Heart left ventricle (tissue), 16 donors: ENCODE measurements at regions not wholly inside any gene's neighbourhood (a gene's known extent, or its start where the extent isn't known, plus 50 kb on each side); places are given as distances from the start of the nearest gene placed in this dataset.

Experiments used
- ATAC-seq, 4 donors: fragments of 200-7000 bp; cut with Tn5 transposase; one replicate each; pipeline ENCODE4 v1.9.1; 2020 to 2022; ENCODE audit warnings: moderate library complexity in 4 of 4, mild to moderate bottlenecking in 3 of 4, moderate number of reproducible peaks in 1 of 4
- DNase-seq, 5 donors: peaks; one replicate each; pipeline ENCODE4 v3.0.0-alpha.2; 2020
- H3K27ac ChIP-seq, 12 donors: fragments of 200-600 bp; sonication (generic) in 4 of 12; one replicate each; pipeline versions ENCODE4 v1.5.0 to v1.8.0; 2016 to 2022; ENCODE audit warnings: mild to moderate bottlenecking in 2 of 12
- H3K27me3 ChIP-seq, 9 donors: fragments of 200-600 bp; sonication (generic) in 2 of 9; one replicate each; pipeline versions ENCODE4 v1.5.1 to v1.8.0; 2016 to 2022; ENCODE audit warnings: mild to moderate bottlenecking in 3 of 9
- H3K36me3 ChIP-seq, 9 donors: fragments of 200-600 bp; sonication (generic) in 2 of 9; one replicate each; pipeline versions ENCODE4 v1.5.0 to v1.8.0; 2018 to 2022; ENCODE audit warnings: mild to moderate bottlenecking in 2 of 9
- H3K4me1 ChIP-seq, 12 donors: fragments of 200-600 bp; sonication (generic) in 4 of 12; one replicate each; pipeline versions ENCODE4 v1.5.0 to v1.8.0; 2016 to 2022; ENCODE audit warnings: mild to moderate bottlenecking in 3 of 12
- H3K4me3 ChIP-seq, 12 donors: fragments of 200-600 bp; sonication (generic) in 4 of 12; one replicate each; pipeline versions ENCODE4 v1.5.0 to v1.8.0; 2017 to 2022; ENCODE audit warnings: mild to moderate bottlenecking in 9 of 12, moderate library complexity in 4 of 12
- H3K9me3 ChIP-seq, 12 donors: fragments of 200-600 bp; sonication (generic) in 4 of 12; one replicate each; pipeline versions ENCODE4 v1.5.0 to v1.8.0; 2016 to 2022; ENCODE audit warnings: mild to moderate bottlenecking in 1 of 12
- POLR2A ChIP-seq, 2 donors: fragments of 450-650 bp; IDR thresholded peaks; one replicate each; pipeline ENCODE4 v1.6.1; 2017; ENCODE audit warnings: antibody characterized with exemption in 2 of 2, mild to moderate bottlenecking in 2 of 2, moderate library complexity in 2 of 2
- WGBS, 4 donors: extraction: QIAGEN DNeasy Blood & Tissue Kit in 2 of 4; methylation state at CpG; one replicate each; pipeline versions ENCODE4 v1.1.5 to v1.1.7; 2013 to 2018; 5-methylcytosine and 5-hydroxymethylcytosine counted together
- intact Hi-C, 10 donors: fragments of 100-400 bp; cut with DNase I; formaldehyde crosslinking; loops; one replicate each; pipeline versions ENCODE4 v1.11.1 to v1.14.2; 2022
- TF ChIP-seq, protein P1 (sequence below), 12 donors: fragments of 200-600 bp; sonication (generic) in 4 of 12; IDR thresholded peaks; one replicate each; pipeline versions ENCODE4 v1.5.0 to v1.8.0; 2018 to 2022; ENCODE audit warnings: antibody characterized with exemption in 12 of 12, mild to moderate bottlenecking in 5 of 12
- donor health status: ischemic (EF 13 %, LVEDD 7.1; RV severe dilation, severe dysfunction).
- donor health status: healthy with polysubstance abuse.
- donor health status: DM: no; HTN: yes; CAD: no.
- donor health status: DM: no; HTN: no; CAD: no.
- donor health status: ischemic (EF 25% LVEDD 6.9; RV normal size, moderate dysfunction).
- donor health status: ischemic (EF 25% LVEDD 5.7; RV mildly dilated, moderate dysfunction).
- donor health status: healthy.
- donor health status: DM: yes; HTN: yes; CAD: no.
- donor health status: ischemic (EF 35%, LVEDD 5.7; RV mildly dilated, moderate dysfunction).
- donor health status: nonischemic (EF 11% LVEDD 7.7; RV severe dilation, severe dysfunction).
- donor health status: DM: yes; HTN: yes; CAD: no.
- donor health status: PGD.
- donor health status: ischemic (EF 29% LVEDD 5.4; RV normal size, mild dysfunction).
- donor health status: nonischemic (EF 23%, LVEDD 6.1; RV moderate dilation, normal function).

DNA sequence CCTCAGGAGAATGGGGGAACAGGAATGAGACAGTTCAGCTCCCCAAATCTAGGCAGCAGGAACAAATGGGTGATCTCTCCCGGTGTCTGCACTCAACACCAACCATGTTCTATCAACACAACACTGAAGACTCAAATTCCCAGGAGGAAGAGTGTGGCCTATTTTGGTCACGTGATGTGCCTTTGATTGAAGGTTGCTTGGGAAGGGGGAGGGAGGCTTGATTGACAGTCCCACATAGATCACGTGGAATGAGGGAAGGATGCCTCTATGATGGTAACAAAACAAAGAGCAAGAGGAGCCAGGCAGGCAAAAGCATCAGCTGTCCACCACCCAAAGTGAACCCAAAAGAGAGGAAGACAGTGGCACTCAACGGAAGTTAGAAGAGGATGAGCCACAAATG is 364.8 kb downstream of the KIF16B start:
- H3K27ac ChIP-seq = no peak overlapping the region
- DNase-seq (no peak), ATAC-seq (no peak)
- H3K9me3 ChIP-seq = no peaks in the 10 kb centered on the region
- H3K36me3 ChIP-seq = no peaks in the 10 kb centered on the region
- no peaks in the 10 kb centered on the region for H3K4me1 ChIP-seq
- intact Hi-C loops = no loop called here
- TF ChIP-seq POLR2A (IDR thresholded peaks at IDR 0.05) = no peak
- TF ChIP-seq, protein P1, sequence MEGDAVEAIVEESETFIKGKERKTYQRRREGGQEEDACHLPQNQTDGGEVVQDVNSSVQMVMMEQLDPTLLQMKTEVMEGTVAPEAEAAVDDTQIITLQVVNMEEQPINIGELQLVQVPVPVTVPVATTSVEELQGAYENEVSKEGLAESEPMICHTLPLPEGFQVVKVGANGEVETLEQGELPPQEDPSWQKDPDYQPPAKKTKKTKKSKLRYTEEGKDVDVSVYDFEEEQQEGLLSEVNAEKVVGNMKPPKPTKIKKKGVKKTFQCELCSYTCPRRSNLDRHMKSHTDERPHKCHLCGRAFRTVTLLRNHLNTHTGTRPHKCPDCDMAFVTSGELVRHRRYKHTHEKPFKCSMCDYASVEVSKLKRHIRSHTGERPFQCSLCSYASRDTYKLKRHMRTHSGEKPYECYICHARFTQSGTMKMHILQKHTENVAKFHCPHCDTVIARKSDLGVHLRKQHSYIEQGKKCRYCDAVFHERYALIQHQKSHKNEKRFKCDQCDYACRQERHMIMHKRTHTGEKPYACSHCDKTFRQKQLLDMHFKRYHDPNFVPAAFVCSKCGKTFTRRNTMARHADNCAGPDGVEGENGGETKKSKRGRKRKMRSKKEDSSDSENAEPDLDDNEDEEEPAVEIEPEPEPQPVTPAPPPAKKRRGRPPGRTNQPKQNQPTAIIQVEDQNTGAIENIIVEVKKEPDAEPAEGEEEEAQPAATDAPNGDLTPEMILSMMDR (IDR thresholded peaks at IDR 0.05) = no peak
- no peak overlapping the region for H3K4me3 ChIP-seq
- WGBS, 4 donors = 81 to 91% (median 87%) methylated on average over 4 of the region's 4 CpGs
- no peaks in the 10 kb centered on the region for H3K27me3 ChIP-seq

DNA sequence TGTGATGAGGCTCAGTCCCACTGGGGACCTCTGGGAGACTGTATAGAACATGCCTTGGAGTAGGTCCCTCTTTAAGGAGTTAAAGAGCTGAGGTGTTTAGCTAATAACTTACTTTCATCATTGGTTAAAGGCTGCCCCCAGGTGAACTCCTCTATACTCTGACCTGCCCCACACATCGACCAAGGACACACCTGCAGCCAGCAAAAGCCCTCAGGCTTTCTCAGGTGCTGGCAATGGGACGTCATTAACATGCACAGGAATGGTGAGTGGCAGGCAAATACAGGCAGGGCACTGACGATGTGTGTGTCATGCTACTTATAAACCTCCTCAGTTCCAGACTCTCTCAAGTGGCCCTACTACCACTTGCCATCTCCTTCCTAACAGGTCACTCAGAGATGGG is 366.4 kb downstream of the KIF16B start:
- intact Hi-C loops = no loop called here
- Histone ChIP-seq H3K4me3 (no peak overlapping the region), H3K4me1 (no peaks in the 10 kb centered on the region), H3K27me3 (no peaks in the 10 kb centered on the region), H3K9me3 (no peaks in the 10 kb centered on the region), H3K36me3 (no peaks in the 10 kb centered on the region), H3K27ac (no peak overlapping the region)
- WGBS, 4 donors = 70 to 87% (median 74%) methylated on average over 3 of the region's 3 CpGs
- ATAC-seq = no peak
- DNase-seq = no peak
- TF ChIP-seq POLR2A (IDR thresholded peaks at IDR 0.05) = no peak
- TF ChIP-seq, protein P1 (IDR thresholded peaks at IDR 0.05) = no peak

DNA sequence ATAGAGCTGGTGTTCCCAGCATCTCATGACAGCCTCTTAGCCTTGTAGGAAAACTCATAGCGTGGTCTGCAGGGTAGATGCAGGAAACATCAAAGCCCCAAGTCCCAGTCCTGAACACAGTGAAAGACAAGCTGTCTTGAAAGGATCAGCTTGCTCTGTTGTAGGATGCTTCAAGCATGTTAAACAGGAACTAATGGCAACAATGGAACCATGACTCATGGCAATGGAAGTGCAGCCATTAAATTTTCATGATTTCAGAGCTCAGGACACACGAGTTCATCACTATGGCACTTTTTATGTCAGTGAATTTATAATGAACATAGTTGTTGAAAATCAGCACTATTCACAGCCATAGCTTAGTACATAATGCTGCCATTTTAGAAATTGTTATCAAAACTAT is 367.7 kb downstream of the KIF16B start:
- Histone ChIP-seq H3K27me3 (no peaks in the 10 kb centered on the region), H3K9me3 (no peaks in the 10 kb centered on the region), H3K27ac (no peak overlapping the region), H3K36me3 (no peaks in the 10 kb centered on the region), H3K4me1 (no peaks in the 10 kb centered on the region), H3K4me3 (no peak overlapping the region)
- intact Hi-C loops = no loop called here
- no peak for TF ChIP-seq POLR2A (IDR thresholded peaks at IDR 0.05)
- TF ChIP-seq, protein P1 (IDR thresholded peaks at IDR 0.05) = no peak
- DNase-seq (no peak), ATAC-seq (no peak)
- WGBS, 4 donors = 87 to 94% (median 89%) methylated on average over 2 of the region's 2 CpGs

DNA sequence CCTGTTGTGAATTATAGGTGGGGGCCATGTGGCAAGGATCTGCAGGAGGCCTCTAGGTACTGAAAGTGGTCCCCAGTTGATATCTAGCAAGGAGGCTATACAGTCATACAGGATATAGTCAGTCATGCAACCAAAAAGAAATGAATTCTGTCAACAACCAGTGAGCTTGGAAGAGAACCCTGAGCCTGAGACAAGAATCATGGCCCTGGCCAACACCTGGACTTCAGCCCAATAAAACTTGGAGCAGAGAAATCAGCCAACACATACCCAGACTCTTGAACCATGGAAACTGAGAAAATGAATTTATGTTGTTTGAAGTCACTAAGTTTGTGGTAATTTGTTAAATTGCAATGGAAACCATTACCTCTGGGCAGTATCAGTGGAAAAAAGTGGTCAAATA is 370.2 kb downstream of the KIF16B start:
- TF ChIP-seq POLR2A (IDR thresholded peaks at IDR 0.05) = no peak
- TF ChIP-seq, protein P1 (IDR thresholded peaks at IDR 0.05) = no peak
- Histone ChIP-seq H3K27me3 (no peaks in the 10 kb centered on the region), H3K9me3 (peaks cover 0 to 10% (median 2%) of the 10 kb centered on the region in 12 donors), H3K36me3 (no peaks in the 10 kb centered on the region), H3K4me1 (no peaks in the 10 kb centered on the region), H3K27ac (no peak overlapping the region), H3K4me3 (no peak overlapping the region)
- no peak for ATAC-seq
- intact Hi-C loops = no loop called here
- DNase-seq = no peak
